ENCODE measurements at regions not wholly inside any gene's neighbourhood (a gene's known extent, or its start where the extent isn't known, plus 50 kb on each side); places are given as distances from the start of the nearest gene placed in this dataset.
"Not testable (repeated sequence)": the region's sequence is repeated elsewhere in the genome, so short reads cannot be mapped to it uniquely, and the experiment has no call there.

GRCh38 chr2:58767828-58768714 lies 526.9 kb upstream of the FANCL start:
- no peak for DNase-seq (ENCODE audit: low read depth)

GRCh38 chr2:58764338-58765104 lies 523.4 kb upstream of the FANCL start:
- DNase-seq (ENCODE audit: low read depth) = no peak

DNA sequence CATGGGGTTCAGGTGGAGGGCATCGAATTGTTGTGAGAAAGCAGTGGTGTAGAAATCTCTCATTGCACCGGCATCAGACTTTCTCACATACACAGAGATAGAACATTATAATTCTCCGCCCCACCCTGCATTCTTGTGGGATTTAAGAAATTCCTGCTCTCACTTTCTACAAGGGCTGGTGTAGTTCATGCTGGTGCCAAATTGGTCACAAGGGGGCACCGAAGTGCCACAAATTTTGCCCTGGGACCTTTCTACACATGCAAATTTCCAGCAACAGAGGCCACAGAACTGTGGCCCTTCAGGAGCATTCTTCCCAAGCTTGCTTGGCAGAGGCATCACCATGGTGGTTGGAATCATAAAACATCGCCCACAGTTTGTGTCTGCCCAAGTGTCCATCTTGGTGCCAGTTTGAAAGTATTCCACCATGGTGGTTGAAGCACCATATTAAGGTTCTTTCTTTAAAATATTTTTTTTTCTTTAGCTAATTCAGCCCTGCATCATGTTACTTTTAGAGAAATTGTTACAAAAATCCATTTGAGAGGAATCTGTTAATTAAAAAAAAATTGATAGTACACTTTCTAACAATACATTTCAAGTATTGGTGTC lies 521.2 kb upstream of the FANCL start:
- no peak for DNase-seq (ENCODE audit: low read depth)

- no peak for DNase-seq (ENCODE audit: low read depth)
Observed at GRCh38 chr2:58757971-58758370, 516.8 kb upstream of the FANCL start.

DNA sequence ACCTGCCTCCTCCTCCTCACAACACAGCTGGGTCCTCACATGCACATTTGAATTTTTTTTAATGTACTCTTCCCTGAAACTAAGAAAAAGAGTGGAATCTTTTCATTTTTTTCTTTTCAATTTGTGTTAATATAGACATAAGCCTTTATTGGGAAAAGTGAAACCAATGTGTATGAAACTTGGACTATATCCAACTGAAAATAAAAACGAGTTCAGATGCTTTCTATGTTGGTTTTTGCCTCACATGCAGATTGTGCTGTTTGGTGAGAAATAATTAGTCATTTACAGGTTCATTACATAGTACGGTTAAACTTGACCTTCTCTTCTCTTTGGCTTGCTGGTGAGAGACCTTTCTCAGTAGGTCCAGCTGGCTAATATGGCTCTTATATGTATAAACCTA lies 515.2 kb upstream of the FANCL start:
- no peak for DNase-seq (ENCODE audit: low read depth)

DNA sequence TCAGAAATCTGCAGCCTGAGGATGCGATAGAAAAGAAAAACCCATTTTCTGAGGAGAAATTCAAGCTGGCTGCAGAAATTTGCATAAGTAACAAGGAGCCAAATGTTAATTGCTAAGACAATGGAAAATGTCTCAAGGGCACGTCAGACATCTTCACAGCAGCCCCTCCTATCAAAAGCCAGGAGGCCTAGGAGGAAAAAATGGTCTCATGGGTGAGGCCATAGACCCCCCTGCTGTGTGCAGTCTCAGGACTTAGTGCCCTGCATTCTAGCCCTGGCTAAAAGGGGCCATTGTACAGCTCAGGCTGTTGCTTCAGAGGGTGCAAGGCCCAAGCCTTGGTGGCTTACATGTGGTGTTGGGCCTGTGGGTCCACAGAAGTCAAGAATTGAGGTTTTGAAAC lies 511.4 kb upstream of the FANCL start:
- DNase-seq (ENCODE audit: low read depth) = not testable (repeated sequence)

DNA sequence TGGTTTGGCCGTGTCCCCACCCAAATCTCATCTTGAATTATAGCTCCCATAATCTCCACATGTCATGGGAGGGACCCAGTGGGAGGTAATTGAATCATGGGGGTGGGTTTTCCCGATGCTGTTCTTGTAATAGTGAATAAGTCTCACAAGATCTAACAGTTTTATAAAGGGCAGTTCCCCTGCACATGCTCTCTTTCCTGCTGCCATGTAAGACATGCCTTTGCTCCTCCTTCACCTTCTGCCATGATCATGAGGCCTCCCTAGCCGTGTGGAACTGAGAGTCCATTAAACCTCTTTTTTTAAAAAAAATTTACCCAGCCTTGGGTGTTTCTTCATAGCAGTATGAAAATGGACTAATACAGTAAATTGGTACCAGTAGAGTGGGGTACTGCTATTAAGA lies 510.6 kb upstream of the FANCL start:
- DNase-seq (ENCODE audit: low read depth) = not testable (repeated sequence)

GRCh38 chr2:58749041-58749440 lies 507.9 kb upstream of the FANCL start:
- no peak for DNase-seq (ENCODE audit: low read depth)

- not testable (repeated sequence) for DNase-seq (ENCODE audit: low read depth)
Observed at GRCh38 chr2:58745334-58745733, 504.2 kb upstream of the FANCL start.

GRCh38 chr2:58740426-58740825 lies 499.3 kb upstream of the FANCL start:
- DNase-seq (ENCODE audit: low read depth) = no peak

GRCh38 chr2:58739033-58739432 lies 497.9 kb upstream of the FANCL start:
- no peak for DNase-seq (ENCODE audit: low read depth)

DNA sequence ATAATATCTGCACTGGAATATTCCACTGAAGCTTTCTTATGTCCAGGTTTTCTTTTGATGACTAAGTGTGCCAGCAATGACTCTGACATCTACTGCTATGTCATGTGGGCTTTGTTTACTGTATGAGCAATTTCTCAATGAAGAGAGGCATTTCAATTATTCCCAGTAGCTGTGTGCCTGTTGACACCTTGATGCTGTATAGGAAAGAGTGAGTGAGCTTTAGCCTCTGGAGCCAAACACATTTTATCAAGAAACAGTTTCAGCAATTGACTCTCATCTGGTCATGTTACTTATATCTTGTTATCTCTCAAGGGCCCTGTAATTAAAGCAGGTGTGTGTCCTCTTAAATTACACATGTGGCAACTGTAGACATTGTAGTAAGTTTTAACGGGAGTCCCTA lies 493.2 kb upstream of the FANCL start:
- DNase-seq (ENCODE audit: low read depth) = no peak

DNA sequence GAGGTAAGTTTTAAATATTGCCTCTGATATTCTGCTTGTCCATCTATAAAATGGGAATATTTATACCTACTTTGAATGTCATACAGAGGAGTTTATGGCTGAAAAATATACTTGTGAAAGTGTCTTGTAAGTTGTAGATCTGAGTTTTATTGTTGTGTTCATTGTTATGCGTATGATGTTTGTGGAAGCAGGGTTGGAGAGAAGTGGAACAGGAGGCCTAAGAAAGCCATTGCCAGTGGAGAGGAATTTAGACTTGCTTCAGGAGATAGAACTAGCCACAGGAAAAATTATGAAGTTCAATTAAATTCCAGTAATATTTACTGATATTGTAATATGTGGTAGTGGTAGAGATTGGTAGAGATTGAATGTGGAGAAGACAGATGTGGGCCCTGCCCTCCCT lies 491.9 kb upstream of the FANCL start:
- no peak for DNase-seq (ENCODE audit: low read depth)

DNA sequence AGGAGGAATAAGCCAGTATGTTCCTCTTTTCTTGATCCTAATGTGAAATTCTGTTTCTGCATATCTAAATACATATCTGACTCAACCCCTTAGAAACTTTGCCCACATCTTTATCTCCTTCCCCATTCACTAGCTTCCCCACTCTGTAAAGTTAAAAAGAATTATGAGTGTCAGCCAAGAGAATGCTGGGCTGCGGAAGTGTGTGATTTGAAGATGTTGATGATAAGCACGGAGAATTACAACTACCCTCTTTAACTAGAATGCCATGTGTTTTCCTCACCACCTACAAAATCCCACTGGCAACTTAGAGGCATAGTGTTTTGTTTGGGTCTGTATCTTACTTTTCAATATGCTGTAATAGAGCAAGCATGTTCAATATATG lies 490.4 kb upstream of the FANCL start:
- no peak for DNase-seq (ENCODE audit: low read depth)

DNA sequence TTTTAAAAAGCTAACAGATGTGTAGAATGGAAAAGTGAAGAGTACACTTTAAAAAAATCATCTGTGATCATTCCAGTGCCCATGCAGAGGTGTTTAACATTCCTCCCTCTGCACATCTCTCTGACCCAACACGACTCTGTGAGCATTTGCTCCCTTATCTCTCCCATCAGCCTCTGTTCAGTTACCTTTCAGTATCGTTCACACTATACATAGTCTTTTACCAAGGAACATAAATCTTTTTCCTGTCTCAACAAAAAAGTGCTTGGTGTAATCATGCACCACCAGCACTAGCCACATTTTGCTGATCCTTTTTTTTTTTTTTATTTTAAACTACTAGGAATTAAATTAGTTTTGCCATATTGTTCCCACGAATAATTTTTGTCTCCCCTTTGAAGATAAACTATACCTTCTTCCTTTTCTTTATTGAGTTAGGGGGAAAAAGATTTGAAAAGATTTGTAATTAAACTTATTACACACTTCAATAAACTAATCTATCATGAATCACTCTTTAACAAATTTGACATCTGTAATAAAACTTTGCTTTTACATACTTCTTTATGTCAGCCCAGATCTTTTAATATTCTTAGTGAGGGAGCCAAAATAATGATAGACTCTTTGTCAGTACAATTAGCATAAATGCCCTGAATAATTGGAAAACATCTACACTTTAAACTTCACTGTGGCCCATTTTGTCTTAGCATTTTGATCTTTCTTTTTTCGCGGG lies 489.8 kb upstream of the FANCL start:
- no peak for DNase-seq (ENCODE audit: low read depth)

DNA sequence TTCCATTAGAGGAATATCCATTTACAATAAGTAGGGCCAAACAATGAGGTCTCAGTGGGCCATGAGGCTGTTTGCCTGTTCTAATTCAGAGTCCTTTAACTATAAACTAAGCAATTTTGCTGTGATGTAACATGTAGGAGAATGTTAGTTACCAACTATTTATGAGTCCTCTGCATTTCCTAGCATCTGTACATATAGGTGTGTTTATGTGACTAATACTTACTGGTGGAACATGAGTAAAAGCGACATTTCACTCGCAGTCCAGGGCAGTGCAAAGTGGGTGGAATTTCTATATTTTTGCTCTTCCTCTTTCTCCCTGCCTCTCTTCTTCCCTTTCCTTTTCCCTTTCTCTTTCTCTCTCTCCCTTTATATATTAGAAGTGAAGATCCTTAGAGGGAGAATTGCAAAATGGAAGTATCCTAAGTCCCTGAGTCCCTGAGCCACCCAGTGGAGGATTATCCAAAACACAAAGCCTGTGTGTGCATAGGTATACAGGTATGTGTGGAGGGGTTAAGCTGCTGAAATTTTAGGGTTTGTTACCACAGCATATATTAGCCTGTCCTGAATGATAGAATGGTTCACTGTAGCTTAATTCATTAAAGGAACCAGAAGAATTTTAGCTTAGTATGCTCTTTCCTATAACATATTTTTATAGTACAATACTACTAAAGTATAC lies 487.0 kb upstream of the FANCL start:
- no peak for DNase-seq (ENCODE audit: low read depth)

DNA sequence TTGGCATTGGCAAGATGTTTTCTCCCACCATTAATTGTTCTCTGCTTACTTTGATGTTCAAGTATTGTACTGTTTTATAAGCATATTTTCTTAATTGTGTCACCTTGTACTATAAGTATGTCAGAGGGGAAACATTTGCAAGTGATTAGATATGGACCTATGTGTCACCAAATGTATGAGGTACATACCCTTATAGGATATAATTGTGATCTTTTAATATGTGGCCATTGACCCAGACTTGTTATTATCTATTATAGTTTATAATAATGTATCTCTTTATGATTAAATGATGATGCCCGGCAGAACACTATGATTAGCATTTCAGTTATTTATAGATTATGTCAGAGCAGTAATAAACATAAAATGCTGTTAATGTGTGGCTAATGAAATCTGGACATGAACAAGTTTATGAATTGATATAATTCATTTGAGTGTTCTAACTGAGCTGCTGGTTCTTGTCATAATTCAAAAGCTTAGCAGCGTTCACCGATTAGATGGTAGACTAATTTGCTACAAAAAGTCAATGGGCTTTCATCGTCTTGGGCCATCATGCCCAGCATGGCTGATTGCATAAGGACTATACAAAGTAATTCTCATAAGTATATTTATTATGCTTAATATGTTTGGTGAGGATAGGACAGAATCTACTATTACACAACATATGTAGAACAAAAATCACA lies 480.9 kb upstream of the FANCL start:
- DNase-seq (ENCODE audit: low read depth) = no peak

- no peak for DNase-seq (ENCODE audit: low read depth)
Observed at GRCh38 chr2:58720770-58721697, 479.9 kb upstream of the FANCL start.

DNA sequence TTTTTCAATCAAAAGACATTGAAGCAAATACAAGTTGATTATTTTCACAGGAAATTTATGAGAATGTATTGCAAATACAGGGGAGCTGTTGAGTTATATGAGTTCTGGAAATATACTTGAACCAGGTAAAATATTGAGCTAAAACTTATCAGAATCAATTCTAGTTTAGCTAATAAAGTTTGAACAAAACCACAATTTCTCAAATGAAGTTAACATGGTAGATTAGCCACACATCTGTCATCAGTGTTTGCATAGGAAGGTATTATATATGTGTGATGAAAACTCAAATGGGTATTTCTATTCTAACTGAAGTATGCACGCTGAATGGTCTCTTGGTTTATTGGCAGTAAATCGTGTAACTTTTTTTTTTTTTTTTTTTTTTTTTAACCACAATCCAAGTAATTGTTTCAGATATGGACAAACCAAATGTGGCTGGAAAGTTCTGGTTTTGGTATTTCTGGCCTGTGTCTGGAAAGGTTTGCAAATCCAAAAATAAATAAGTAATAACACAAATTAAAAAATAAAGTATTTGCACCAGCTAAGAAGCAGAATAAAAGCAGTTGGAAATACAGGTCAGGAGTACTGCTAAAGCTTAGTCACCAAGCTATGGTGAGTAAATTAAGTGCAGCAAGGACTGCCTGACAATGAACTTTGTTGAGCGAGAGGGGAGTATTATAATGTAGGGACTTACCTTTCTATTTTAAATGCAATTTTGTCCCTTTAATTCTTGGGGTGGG lies 479.1 kb upstream of the FANCL start:
- no peak for DNase-seq (ENCODE audit: low read depth)

Data from activated T-cell treated with anti-CD3 and anti-CD28 coated beads for 24 hours (primary cell).